IMR-90 (cell line): ENCODE measurements at regions not wholly inside any gene's neighbourhood (a gene's known extent, or its start where the extent isn't known, plus 50 kb on each side); places are given as distances from the start of the nearest gene placed in this dataset.

Experiments used
- CHD1 ChIP-seq: IDR thresholded peaks from 2 replicates; pipeline ENCODE4 v1.6.1; 2012; ENCODE audit warnings: low read depth, low read length, improper control_type of control experiment
- CTCF ChIP-seq: conservative IDR thresholded peaks from 2 replicates; pipeline ENCODE4 v1.5.1; 2012; ENCODE audit warnings: mild to moderate bottlenecking, low read depth, low read length, improper control_type of control experiment
- ELK1 ChIP-seq: fragments of 150-350 bp; IDR thresholded peaks from 2 replicates; pipeline ENCODE4 v1.6.1; 2016; ENCODE audit warnings: low read depth, mild to moderate bottlenecking, low read length, moderate library complexity, borderline replicate concordance
- FOS ChIP-seq: fragments of 150-350 bp; IDR thresholded peaks from 2 replicates; pipeline ENCODE4 v1.6.1; 2016; ENCODE audit warnings: low read depth, low read length
- MAFK ChIP-seq: IDR thresholded peaks from 2 replicates; pipeline ENCODE4 v1.6.1; 2012; ENCODE audit warnings: low read depth, low read length, improper control_type of control experiment
- MXI1 ChIP-seq: IDR thresholded peaks from 2 replicates; pipeline ENCODE4 v1.6.1; 2012; ENCODE audit warnings: low read depth, mild to moderate bottlenecking, low read length, moderate library complexity, borderline replicate concordance
- POLR2A ChIP-seq: IDR thresholded peaks from 2 replicates; pipeline ENCODE4 v1.6.1; 2012; ENCODE audit warnings: mild to moderate bottlenecking, low read depth, low read length
- RAD21 ChIP-seq: IDR thresholded peaks from 2 replicates; pipeline ENCODE4 v1.6.1; 2012; ENCODE audit warnings: low read length, improper control_type of control experiment
- SMC3 ChIP-seq: fragments of 150-350 bp; IDR thresholded peaks from 2 replicates; pipeline ENCODE4 v1.6.1; 2016; ENCODE audit warnings: low read depth, mild to moderate bottlenecking, antibody characterized with exemption, low read length, moderate library complexity
- USF2 ChIP-seq: fragments of 150-350 bp; IDR thresholded peaks from 2 replicates; pipeline ENCODE4 v1.6.1; 2017; ENCODE audit warnings: mild to moderate bottlenecking, antibody characterized with exemption, low read length, low read depth

GRCh38 chr3:62999791-63000190 lies 124.6 kb upstream of the CADPS start:
- TF ChIP-seq CTCF (no peak), RAD21 (no peak), MXI1 (no peak), POLR2A (no peak), SMC3 (no peak), FOS (no peak), MAFK (no peak), CHD1 (no peak), USF2 (no peak), ELK1 (no peak)
